Globus pallidus (tissue), 1 donor: ENCODE measurements at regions not wholly inside any gene's neighbourhood (a gene's known extent, or its start where the extent isn't known, plus 50 kb on each side); places are given as distances from the start of the nearest gene placed in this dataset.

Source experiments
- DNase-seq: peaks from one replicate; pipeline ENCODE4 v3.0.0-alpha.2; 2015; ENCODE audit warnings: low spot score

DNA sequence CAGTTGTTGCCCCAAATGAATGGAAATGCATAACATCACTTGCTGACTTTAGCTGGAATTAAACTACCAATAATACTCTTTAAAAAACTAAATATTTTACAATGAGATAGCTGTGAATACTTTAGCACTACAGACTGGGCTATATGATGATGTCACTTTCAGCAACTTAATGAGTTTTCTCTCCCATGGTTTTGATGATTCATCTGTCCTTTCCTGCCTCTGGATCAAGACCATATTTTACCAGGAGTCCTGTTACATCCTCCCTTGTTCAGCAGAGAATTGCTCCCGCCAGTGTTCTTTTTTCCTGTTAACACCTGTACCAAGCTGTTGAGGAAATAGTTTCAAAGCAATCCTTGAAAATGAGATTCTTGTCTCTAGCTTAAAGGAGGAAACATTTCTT lies 543.0 kb downstream of the SPRY1 start:
- no peak for DNase-seq

DNA sequence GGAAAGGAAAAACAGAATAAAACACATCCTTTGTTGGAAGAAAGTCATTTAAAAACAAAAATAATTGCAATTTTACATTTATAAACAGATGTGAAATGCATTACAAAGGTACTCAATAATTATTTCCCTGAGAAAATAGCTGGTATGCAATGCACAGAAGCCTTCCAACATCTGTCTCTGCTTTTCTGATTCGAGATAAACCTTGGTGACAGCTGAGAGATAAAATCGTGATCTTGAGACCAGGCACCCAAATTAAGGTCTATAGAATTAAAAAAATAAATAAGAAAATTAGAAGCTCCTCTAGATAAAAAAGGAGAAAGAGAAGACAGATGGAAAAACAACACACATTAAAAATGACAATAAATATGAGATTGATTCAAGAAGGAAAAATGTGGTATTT lies 544.0 kb downstream of the SPRY1 start:
- DNase-seq, result no peak

GRCh38 chr4:123941306-123941705 lies 544.7 kb downstream of the SPRY1 start:
- DNase-seq, result no peak

- no peak for DNase-seq
Measured at GRCh38 chr4:123943976-123944375, 547.4 kb downstream of the SPRY1 start.

GRCh38 chr4:123945301-123945700 lies 548.7 kb downstream of the SPRY1 start:
- no peak for DNase-seq

- no peak for DNase-seq
Measured at GRCh38 chr4:123950530-123950929, 553.9 kb downstream of the SPRY1 start.

GRCh38 chr4:123952530-123953274 lies 556.1 kb downstream of the SPRY1 start:
- no peak for DNase-seq

DNA sequence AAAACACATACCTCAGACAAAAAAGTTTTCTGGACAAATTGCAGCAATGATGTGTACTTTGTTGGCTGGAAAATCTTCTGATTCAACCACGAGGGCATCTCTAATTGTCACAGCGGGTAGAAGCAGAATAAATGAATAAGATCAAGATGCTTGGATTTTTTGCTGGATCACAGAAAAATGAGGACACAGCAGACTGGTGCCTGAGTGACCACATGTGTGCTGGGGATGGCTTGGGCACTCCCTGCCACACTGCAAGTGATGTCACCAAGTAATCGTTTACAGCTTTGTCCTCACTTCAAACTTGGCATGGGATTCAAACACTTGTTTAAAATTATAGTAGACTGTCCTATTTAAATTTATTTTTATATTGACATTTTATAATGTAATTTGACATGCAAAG lies 557.0 kb downstream of the SPRY1 start:
- DNase-seq, result no peak

- no peak for DNase-seq
Measured at GRCh38 chr4:123954220-123954619, 557.6 kb downstream of the SPRY1 start.

DNA sequence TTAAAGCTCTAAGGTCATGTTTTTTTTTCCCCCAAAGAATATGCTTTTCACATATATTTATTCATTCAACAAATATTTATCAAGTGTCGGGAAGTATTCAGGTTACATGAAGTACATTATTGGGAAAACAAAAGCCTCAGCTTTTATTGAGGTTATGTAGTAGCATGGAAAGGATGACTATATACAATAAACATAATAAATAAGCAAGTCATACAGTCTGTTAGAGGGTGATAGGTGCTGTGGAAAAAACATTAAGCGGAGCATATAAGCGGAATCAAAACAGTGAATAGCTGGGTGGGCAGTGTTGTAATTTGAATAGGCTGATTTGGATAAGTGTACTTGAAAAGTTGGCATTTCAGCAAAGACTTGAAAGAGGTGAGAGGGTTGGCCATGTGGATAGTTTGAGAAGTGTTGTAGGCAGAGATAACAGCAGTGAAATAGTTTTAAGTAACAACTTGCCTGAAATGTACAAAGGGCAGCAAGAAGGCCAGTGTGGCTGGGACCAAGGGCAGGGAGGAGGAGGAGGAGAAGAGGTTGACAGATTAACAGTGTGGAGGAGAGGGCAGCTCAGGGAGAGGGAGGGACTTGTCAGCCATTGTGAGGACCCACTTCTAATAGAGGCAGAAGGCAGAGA lies 558.7 kb downstream of the SPRY1 start:
- DNase-seq, result no peak

GRCh38 chr4:123956204-123956603 lies 559.6 kb downstream of the SPRY1 start:
- DNase-seq, result no peak

DNA sequence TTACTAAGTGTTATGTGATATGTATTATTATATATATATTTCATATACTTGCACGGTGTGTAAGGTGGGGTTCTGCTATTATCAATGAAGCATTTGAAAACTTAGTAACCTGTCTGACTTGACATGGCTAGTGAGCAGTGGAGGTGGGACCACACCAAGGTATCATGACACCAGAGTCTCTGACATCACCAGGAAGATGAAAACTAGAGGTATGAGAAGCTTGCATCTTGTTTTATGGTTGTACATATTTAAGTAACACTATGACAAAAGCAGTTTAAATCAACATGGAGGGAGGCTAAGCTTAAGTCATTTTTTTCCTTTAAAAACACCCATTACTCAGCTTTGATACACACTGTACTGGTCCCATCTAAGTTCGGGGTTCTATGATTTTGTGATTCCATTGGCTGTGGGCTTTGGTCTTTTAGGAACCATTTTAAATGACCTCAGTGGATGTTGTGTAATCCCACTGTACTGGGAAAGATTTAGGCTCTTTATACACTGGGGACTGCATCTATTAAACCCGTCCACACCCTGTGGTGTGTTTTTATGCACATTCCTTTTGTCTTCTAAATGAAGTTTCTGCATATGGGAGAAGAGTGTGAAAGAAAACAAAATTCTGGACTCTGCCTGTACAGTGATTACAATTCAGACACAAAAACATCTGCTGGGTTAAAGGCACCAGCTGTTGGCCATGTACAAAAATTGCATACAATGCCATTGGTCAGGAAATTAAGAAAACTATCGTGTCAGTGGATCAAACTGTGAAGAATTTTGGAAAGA lies 570.6 kb downstream of the SPRY1 start:
- DNase-seq, result no peak

GRCh38 chr4:123972031-123972430 lies 575.4 kb downstream of the SPRY1 start:
- no peak for DNase-seq

DNA sequence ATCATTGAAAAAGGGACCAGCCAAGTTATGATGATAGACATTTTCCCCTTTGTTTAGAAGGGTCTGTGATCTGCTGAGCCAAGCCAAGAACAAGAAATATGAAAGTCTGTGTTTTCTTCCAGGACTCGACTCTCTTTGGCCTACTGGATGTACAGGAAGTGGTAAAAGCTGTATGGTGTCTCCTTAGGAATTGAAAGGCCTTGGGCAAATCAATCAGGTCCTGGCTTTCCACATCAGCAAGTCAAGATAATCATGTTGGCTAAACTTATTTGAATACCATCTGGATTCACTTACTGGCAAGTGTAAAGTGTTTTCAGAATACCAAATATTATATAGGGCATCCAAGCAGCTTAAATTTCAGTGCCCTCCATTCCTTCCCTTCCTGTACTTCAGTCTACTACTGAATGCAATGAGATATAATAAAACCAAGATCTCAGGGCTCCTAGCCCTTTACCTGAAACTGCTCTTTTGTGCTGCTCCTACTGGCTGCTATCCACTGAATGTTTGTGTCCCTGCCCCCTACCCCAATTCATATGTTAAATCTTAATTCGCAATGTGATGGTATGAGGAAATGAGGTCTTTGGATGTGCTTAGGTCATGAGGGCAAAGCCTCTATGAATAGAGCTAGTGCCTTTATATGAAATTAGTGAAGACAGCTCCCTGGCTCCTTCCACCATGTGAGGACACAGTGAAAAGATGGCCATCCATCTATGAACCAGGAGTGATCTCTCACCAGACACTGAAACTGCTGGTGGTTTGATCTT lies 578.0 kb downstream of the SPRY1 start:
- DNase-seq, result no peak

DNA sequence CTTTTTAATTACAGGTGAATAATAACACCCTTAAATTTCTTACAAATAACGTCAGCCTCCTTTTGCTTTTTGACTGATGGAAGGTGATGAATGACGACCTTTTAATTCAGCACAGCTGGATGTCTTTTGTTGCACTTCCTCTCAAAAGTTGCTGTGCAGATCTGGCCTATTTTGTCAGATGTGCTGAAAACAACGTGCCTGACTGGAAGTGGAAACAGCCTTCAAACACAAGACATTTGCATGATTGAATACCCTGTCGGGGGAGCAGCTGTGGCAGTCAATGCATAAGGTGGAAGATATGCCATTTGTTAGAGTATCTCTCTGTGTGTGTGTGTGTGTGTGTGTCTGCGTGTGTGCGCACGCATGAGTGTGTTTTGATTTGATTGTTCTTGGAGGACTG lies 579.7 kb downstream of the SPRY1 start:
- no peak for DNase-seq

DNA sequence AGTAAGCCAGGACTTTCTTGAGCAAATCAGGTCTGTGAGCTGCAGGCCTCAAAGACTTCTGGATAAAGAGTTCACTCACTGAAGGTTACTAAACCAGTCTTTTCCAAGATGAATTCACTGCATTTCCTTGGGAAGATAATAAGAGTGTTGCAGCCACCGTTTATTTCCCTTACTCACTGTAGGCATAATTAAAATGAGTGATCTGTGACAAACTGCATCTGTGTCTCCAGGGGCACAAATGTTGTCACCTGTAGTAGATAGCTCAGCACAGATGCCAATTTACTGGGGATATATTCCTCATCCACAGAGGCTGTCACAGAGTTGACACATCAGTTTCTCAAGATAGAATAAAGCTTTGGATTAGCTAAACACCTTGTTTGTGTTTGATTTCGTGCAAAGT lies 580.2 kb downstream of the SPRY1 start:
- DNase-seq, result no peak

- no peak for DNase-seq
Measured at GRCh38 chr4:123977641-123978081, 581.1 kb downstream of the SPRY1 start.

- no peak for DNase-seq
Measured at GRCh38 chr4:123978637-123979036, 582.0 kb downstream of the SPRY1 start.

GRCh38 chr4:123980736-123981300 lies 584.2 kb downstream of the SPRY1 start:
- DNase-seq, result no peak

DNA sequence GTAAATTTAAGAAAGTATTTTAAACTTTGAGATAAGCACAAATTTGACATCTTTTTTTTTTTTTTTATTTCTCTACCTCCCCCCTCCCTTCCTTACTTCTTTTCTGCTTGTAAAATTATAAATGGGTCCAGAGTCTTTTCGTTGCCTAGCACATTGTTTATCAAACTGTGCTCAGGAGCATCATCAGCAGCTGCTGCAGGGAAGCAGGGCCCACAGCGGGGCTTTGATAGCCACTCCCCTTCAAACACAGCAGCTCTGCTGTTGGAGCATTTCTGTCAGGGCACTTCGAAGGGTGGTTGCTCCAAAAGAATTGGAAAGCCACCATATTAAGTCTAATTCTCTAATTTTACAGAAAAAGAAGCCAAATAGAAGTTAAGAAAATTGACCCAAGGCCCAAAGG lies 588.3 kb downstream of the SPRY1 start:
- no peak for DNase-seq

DNA sequence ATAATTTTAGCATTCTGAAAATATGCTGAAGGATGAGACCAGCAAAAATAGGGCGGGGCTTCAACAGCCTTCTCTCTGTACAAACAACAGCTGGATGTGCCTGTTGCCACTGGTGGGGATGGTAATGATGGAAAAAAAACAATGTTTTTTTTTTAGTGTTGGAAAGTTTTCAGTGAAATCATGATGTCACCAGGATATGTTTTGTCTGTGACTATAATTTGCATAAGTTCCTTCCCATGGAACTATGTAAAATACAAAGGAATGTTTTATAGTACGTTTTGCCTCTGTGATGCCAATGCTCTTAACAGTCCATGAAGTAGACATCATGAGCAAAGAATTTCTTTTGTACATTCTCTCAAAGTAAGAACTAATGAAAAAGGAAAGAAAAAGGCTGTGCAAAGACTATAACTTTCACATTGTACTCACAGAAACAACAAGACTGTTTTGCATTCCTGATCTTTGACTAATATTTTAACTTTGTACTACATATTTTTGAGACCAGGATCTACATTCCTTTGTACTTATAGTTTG lies 589.7 kb downstream of the SPRY1 start:
- no peak for DNase-seq

DNA sequence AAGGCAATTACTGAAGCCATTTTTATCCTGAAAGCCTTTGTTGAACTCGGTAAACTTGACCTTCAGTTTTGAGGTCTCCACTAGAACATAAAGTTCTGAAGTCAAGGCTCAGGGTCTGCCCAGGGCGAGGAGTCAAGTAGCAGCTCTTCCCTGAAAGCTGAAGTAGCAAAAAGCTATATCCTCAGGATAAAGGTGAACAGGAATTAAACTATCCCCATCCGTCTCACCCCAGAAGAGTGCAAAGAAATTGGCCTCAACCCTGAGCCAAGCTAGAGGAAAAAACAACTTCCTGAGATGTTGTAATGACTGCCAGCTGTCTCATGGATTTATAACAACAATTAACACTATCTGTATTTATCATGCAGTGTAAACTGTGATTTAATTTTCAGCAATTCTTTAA lies 590.8 kb downstream of the SPRY1 start:
- DNase-seq, result no peak
